ENCODE measurements at regions not wholly inside any gene's neighbourhood (a gene's known extent, or its start where the extent isn't known, plus 50 kb on each side); places are given as distances from the start of the nearest gene placed in this dataset.

- intact Hi-C loops (cut with micrococcal nuclease): no loop called here
- H3K9ac ChIP-seq (replicated peaks; ENCODE audit: extremely low read depth, insufficient read depth, low read length): no peak overlapping the region
- peaks cover 2 to 3% of the 10 kb centered on the region in 2 experiments for H3K27me3 ChIP-seq (ENCODE audit: control insufficient read depth in 2 of 2, insufficient read depth in 2 of 2, low read length in 2 of 2)
- H3K4me2 ChIP-seq (ENCODE audit: insufficient read depth, low read length): peak overlapping the region; percentile 17
- no peaks in the 10 kb centered on the region for H4K20me1 ChIP-seq (replicated peaks; ENCODE audit: control insufficient read depth, extremely low read depth, insufficient read depth, low read length)
- no TSS peak for BruUV-seq (replicated peaks)
- ChIA-PET POLR2A (no interaction called here), CTCF (no interaction called here)
- H3K4me1 ChIP-seq (ENCODE audit: control insufficient read depth, extremely low read depth, insufficient read depth, low read length): peaks cover 6% of the 10 kb centered on the region
- H3K4me3 ChIP-seq (replicated peaks in 1 of 3; ENCODE audit: insufficient read depth in 1 of 3, low read depth in 1 of 3, low read length in 3 of 3): no peak overlapping the region
- H3K9me1 ChIP-seq (replicated peaks; ENCODE audit: control insufficient read depth, extremely low read depth, insufficient read depth, low read length): no peaks in the 10 kb centered on the region
- no peaks in the 10 kb centered on the region for H3K9me3 ChIP-seq (replicated peaks; ENCODE audit: control insufficient read depth, insufficient read depth, low read length)
- H2AFZ ChIP-seq (ENCODE audit: low read depth, low read length): no peak overlapping the region
- dilution Hi-C loops (cut with MboI; ENCODE audit: extremely low pct_ligation_motif_present, low sequenced_read_pairs): no loop called here
- no peak overlapping the region for H3K27ac ChIP-seq (ENCODE audit: insufficient read depth, low read depth, low read length)
- FAIRE-seq: peak; percentile 55
- TF ChIP-seq MYC (IDR thresholded peaks at IDR 0.05; ENCODE audit: low read depth, low read length) (no peak), JUN (IDR thresholded peaks at IDR 0.05; ENCODE audit: borderline replicate concordance, insufficient read depth, insufficient read length, low read depth) (peak; percentile 48), MAX (IDR thresholded peaks at IDR 0.05; ENCODE audit: insufficient read depth, insufficient read length) (no peak), FOS (IDR thresholded peaks at IDR 0.05; ENCODE audit: borderline replicate concordance, insufficient read depth, low read length) (peak; percentile 46), GATA2 (IDR thresholded peaks at IDR 0.05; ENCODE audit: insufficient read depth, insufficient read length, low read depth, low read length) (peak; percentile 13), EZH2 (IDR thresholded peaks at IDR 0.05; ENCODE audit: borderline replicate concordance, low read depth, low read length, severe bottlenecking) (no peak), POLR2AphosphoS5 (IDR thresholded peaks at IDR 0.05; ENCODE audit: insufficient read depth, low read depth, low read length) (no peak), CTCF (IDR thresholded peaks at IDR 0.05; ENCODE audit: extremely low read depth in 1 of 2, insufficient read depth in 1 of 2, low read depth in 1 of 2, low read length in 2 of 2) (no peak)
- H3K36me3 ChIP-seq (ENCODE audit: control insufficient read depth in 2 of 2, extremely low read depth in 1 of 2, insufficient read depth in 2 of 2, low read length in 2 of 2): no peaks in the 10 kb centered on the region
- H3K79me2 ChIP-seq (ENCODE audit: control insufficient read depth, insufficient read depth, low read length): no peaks in the 10 kb centered on the region
- DNase-seq (ENCODE audit: low read depth, low spot score): peak; percentile 74
Observed at GRCh38 chr10:59079386-59080226, 96.8 kb upstream of the PHYHIPL start.

Data from endothelial cell of umbilical vein (primary cell).